Skeletal muscle satellite cell (primary cell): ENCODE measurements at regions not wholly inside any gene's neighbourhood (a gene's known extent, or its start where the extent isn't known, plus 50 kb on each side); places are given as distances from the start of the nearest gene placed in this dataset.

Experiments used
- H3K27me3 ChIP-seq: 2 replicates; pipeline ENCODE4 v1.7.0; 2013; ENCODE audit warnings: low read length; ENCODE audit not compliant: control insufficient read depth, insufficient read depth
- H3K36me3 ChIP-seq: 2 replicates; pipeline ENCODE4 v1.7.0; 2013; ENCODE audit warnings: mild to moderate bottlenecking, control low read depth, low read length; ENCODE audit not compliant: insufficient read depth
- H3K4me1 ChIP-seq: 2 replicates; pipeline ENCODE4 v1.7.0; 2013; ENCODE audit warnings: low read length; ENCODE audit not compliant: control insufficient read depth, insufficient read depth
- H3K4me2 ChIP-seq: 2 replicates; pipeline ENCODE4 v1.7.0; 2013; ENCODE audit warnings: mild to moderate bottlenecking, low read length
- H3K4me3 ChIP-seq: 2 replicates; pipeline ENCODE4 v1.7.0; 2013; ENCODE audit warnings: low read length
- H3K9ac ChIP-seq: 2 replicates; pipeline ENCODE4 v1.7.0; 2013; ENCODE audit warnings: mild to moderate bottlenecking, low read depth, low read length, moderate library complexity
- H3K9me3 ChIP-seq: replicated peaks from 2 replicates; pipeline ENCODE4 v1.7.0; 2013; ENCODE audit warnings: mild to moderate bottlenecking, control low read depth, low read length

- Histone ChIP-seq H3K4me3 (no peak overlapping the region), H3K9me3 (no peaks in the 10 kb centered on the region), H3K9ac (no peak overlapping the region), H3K27me3 (peaks cover 3% of the 10 kb centered on the region), H3K4me1 (no peaks in the 10 kb centered on the region), H3K36me3 (no peaks in the 10 kb centered on the region), H3K4me2 (no peak overlapping the region)
Observed at GRCh38 chr7:148950806-148951205, 66.7 kb upstream of the EZH2 start.

DNA sequence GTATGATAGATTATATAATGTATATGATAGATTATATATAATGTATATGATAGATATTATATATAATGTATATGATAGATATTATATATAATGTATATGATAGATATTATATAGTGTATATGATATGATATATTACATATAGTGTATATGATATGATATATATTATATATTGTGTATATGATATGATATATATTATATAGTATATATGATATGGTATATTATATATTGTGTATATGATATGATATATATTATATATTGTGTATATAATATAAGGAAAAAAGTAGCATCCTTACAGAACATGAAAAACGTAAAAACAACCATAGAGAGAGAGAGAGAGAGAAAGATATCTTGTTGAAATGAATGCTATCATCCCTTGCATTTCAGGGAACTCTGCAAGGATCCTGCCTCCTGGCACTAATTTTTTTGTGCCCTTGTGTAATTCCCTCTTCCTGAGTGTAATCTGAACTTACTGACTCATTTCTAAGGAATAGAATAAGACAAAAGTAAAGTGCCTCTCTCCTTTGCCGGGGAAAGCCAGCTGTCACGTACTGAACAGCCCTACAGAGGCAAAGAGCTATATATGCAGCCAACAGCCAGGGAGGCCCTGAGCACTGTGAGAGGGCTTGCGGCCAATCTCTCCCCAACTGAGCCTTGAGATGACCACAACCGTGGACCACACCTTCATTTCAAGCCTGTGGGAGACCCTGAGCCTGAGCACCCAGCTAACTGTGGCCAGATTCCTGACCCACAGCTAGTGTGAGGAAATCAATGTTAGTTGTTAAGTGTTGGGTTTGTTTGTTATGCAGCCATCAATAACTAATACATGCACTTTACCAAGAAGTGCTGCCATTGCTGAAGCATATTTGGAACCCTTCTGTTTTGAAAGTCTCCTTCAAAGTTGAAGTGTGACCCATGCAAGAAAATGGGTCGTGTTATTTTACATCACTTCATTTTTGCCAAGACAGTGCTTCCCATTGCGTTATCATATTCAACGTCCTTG is 61.1 kb upstream of the EZH2 start:
- Histone ChIP-seq H3K9me3 (no peaks in the 10 kb centered on the region), H3K27me3 (no peaks in the 10 kb centered on the region), H3K4me2 (no peak overlapping the region), H3K4me1 (peaks cover 4% of the 10 kb centered on the region), H3K9ac (no peak overlapping the region), H3K4me3 (no peak overlapping the region), H3K36me3 (no peaks in the 10 kb centered on the region)

DNA sequence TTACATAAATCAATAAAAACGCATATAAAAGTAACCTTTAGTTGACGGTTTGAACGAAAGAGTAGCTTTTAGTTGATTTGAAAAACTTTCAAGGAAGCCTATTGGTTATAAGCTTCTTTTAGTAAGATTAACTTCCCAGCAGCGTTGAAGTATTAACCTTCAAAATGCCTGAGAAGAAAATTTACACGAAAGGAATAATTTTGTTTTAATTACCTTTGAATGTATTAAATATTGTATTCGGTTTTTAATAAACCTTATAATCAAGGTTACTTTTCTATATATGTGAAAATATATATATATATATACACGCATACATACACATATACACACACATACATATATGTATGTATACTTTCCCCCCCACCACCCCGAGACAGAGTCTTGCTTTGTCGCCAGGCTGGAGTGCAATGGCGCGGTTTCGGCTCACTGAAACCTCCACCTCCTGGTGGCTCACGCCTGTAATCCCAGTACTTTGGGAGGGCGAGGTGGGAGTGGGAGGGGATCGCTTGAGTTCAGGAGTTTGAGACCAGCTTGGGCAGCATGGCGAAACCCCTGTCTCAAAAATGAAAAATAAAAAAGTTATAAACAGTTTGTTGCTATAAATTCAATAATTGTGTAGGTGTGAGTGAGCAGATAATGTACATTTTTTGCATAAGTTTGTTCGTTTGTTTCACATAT is 57.6 kb upstream of the EZH2 start:
- H3K27me3 ChIP-seq, result no peaks in the 10 kb centered on the region
- no peaks in the 10 kb centered on the region for H3K9me3 ChIP-seq
- peak overlapping the region; percentile 80 for H3K4me3 ChIP-seq
- H3K4me1 ChIP-seq, result peaks cover 4% of the 10 kb centered on the region
- H3K9ac ChIP-seq, result peak overlapping the region; percentile 81
- peak overlapping the region; percentile 88 for H3K4me2 ChIP-seq
- H3K36me3 ChIP-seq, result no peaks in the 10 kb centered on the region

GRCh38 chr7:148940702-148941597 is 56.9 kb upstream of the EZH2 start:
- Histone ChIP-seq H3K27me3 (no peaks in the 10 kb centered on the region), H3K4me3 (peak overlapping the region; percentile 80), H3K36me3 (no peaks in the 10 kb centered on the region), H3K4me2 (peak overlapping the region; percentile 88), H3K9ac (peak overlapping the region; percentile 81), H3K9me3 (no peaks in the 10 kb centered on the region), H3K4me1 (peaks cover 4% of the 10 kb centered on the region)

DNA sequence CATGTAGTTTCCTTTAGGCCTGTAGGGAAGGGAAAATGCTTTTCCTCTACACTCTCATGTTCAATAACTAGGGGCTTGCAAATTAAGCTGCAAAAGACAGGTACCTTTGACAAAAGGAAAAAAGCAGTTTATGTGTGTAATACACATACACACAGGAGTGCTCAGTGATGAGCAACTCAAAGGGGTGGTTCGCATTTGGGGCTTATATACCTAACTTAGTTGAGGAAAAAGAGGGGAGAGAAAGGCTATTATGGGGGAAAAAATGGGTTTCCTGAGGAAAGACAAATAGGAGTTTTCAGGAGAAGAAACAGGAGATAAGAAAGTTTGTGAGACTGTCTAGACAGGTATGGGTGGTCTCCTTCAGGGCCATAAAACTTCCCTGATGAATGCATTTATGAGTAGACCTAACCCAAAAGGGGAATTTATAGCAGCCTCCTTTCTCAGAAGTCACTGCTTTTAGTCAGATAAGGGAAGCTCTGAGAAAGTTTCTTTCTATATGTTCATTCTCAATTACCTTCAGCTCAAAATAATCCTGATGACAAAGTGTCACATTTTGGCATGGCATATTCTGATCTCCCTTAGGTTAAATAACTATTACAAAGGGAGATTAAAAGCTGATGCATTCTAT is 55.2 kb upstream of the EZH2 start:
- H3K9me3 ChIP-seq, result no peaks in the 10 kb centered on the region
- no peaks in the 10 kb centered on the region for H3K36me3 ChIP-seq
- peaks cover 4% of the 10 kb centered on the region for H3K4me1 ChIP-seq
- H3K4me2 ChIP-seq, result no peak overlapping the region
- no peaks in the 10 kb centered on the region for H3K27me3 ChIP-seq
- H3K4me3 ChIP-seq, result no peak overlapping the region
- no peak overlapping the region for H3K9ac ChIP-seq

- H3K4me3 ChIP-seq, result no peak overlapping the region
- no peaks in the 10 kb centered on the region for H3K36me3 ChIP-seq
- no peaks in the 10 kb centered on the region for H3K9me3 ChIP-seq
- no peak overlapping the region for H3K4me2 ChIP-seq
- no peak overlapping the region for H3K9ac ChIP-seq
- peaks cover 2% of the 10 kb centered on the region for H3K4me1 ChIP-seq
- no peaks in the 10 kb centered on the region for H3K27me3 ChIP-seq
Observed at GRCh38 chr7:148935451-148935850, 51.4 kb upstream of the EZH2 start.
